Smooth muscle cell (in vitro differentiated cells): ENCODE measurements at regions not wholly inside any gene's neighbourhood (a gene's known extent, or its start where the extent isn't known, plus 50 kb on each side); places are given as distances from the start of the nearest gene placed in this dataset.
A peak's percentile ranks its signal among the peaks of the same experiment; 100 is the strongest.

ENCODE experiments used
- DNase-seq: peaks from one replicate; lab custom pipeline; 2025; ENCODE audit not compliant: unreplicated experiment; lab: John Stamatoyannopoulos, UW
- H2AFZ ChIP-seq: fragments of 200-600 bp; sonication (generic); 2 replicates; pipeline ENCODE4 v1.6.0; 2016; ENCODE audit warnings: antibody characterized with exemption, low read depth, mild to moderate bottlenecking
- H3F3A ChIP-seq: fragments of 200-600 bp; sonication (generic); 2 replicates; pipeline ENCODE4 v1.6.0; 2017; ENCODE audit warnings: antibody characterized with exemption, low read depth
- H3K27ac ChIP-seq: fragments of 200-600 bp; sonication (generic); 2 replicates; pipeline ENCODE4 v1.5.1; 2016; ENCODE audit warnings: low read depth, mild to moderate bottlenecking
- H3K27me3 ChIP-seq: fragments of 200-600 bp; sonication (generic); 2 replicates; pipeline ENCODE4 v1.6.1; 2016; ENCODE audit warnings: low read depth, mild to moderate bottlenecking
- H3K36me3 ChIP-seq: fragments of 200-600 bp; sonication (generic); 2 replicates; pipeline ENCODE4 v1.5.1; 2016; ENCODE audit warnings: low read depth
- H3K4me1 ChIP-seq: fragments of 200-600 bp; sonication (generic); 2 replicates; pipeline ENCODE4 v1.5.1; 2016; ENCODE audit warnings: low read depth
- H3K4me2 ChIP-seq: fragments of 200-600 bp; sonication (generic); 2 replicates; pipeline ENCODE4 v1.6.0; 2016; ENCODE audit warnings: mild to moderate bottlenecking
- H3K4me3 ChIP-seq: fragments of 200-600 bp; sonication (generic); 2 replicates; pipeline ENCODE4 v1.5.1; 2016; ENCODE audit warnings: mild to moderate bottlenecking
- H3K79me2 ChIP-seq: fragments of 200-600 bp; sonication (generic); 2 replicates; pipeline ENCODE4 v1.6.0; 2016; ENCODE audit warnings: low read depth, mild to moderate bottlenecking
- H3K9ac ChIP-seq: fragments of 200-600 bp; sonication (generic); 2 replicates; pipeline ENCODE4 v1.6.0; 2016; ENCODE audit warnings: low read depth
- H3K9me3 ChIP-seq: fragments of 200-600 bp; sonication (generic); replicated peaks from 2 replicates; pipeline ENCODE4 v1.5.1; 2016; ENCODE audit warnings: low read depth
- H4K20me1 ChIP-seq: fragments of 200-600 bp; sonication (generic); 2 replicates; pipeline ENCODE4 v1.6.0; 2016; ENCODE audit warnings: low read depth
- WGBS: methylation state at CpG from one replicate; pipeline ENCODE4 v1.1.7; 2016; ENCODE audit warnings: low lambda C conversion rate; 5-methylcytosine and 5-hydroxymethylcytosine counted together
- TF ChIP-seq, protein P1 (sequence below): fragments of 200-600 bp; sonication (generic); IDR thresholded peaks from 2 replicates; pipeline ENCODE4 v1.5.1; 2017; ENCODE audit warnings: borderline replicate concordance, mild to moderate bottlenecking, antibody characterized with exemption; ENCODE audit not compliant: insufficient read depth, poor library complexity, severe bottlenecking

DNA sequence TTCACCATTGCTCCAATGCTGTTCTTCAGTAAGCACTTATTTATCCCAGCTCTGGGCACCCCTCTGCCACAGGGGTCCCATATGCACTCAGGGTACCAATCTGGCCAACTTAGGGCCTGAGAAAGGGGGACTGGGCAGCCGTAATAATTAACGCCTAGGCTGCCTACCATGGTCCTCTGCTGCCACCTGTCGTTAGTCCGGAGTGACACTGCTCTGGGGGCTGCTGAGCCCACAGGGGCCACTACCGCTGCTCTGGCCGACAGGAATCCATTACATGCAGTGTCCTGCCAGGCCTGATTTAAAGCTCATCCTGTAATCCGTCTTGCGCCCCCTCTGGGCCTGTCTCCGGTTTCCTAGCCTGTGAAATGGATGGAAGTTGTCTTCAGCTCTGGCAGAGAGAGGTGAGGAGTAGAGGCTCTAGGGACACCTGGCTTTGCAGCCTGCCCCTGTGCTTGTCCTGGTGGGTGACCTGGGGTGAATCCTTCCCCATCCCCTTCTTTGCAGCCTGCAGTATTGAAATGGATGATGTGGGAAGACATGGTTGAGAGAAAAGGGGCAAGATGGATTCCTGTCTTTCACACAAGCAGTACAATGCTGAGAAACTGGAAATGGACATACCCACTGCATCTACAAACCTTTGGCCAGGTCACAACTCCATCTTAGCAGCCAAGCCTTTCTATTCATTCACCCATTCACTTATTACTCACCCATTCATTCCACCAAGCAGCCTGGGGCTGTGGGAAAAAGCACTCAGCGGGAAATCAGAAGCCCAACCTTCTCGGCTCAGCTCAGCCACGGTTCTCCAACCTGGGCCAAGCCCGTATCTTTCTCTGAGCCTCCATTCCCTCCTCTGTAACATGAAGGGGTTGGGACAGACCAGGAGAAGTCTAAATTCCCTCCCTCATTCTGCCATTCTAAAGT, 116.3 kb upstream of the NALF2 start:
- TF ChIP-seq, protein P1, sequence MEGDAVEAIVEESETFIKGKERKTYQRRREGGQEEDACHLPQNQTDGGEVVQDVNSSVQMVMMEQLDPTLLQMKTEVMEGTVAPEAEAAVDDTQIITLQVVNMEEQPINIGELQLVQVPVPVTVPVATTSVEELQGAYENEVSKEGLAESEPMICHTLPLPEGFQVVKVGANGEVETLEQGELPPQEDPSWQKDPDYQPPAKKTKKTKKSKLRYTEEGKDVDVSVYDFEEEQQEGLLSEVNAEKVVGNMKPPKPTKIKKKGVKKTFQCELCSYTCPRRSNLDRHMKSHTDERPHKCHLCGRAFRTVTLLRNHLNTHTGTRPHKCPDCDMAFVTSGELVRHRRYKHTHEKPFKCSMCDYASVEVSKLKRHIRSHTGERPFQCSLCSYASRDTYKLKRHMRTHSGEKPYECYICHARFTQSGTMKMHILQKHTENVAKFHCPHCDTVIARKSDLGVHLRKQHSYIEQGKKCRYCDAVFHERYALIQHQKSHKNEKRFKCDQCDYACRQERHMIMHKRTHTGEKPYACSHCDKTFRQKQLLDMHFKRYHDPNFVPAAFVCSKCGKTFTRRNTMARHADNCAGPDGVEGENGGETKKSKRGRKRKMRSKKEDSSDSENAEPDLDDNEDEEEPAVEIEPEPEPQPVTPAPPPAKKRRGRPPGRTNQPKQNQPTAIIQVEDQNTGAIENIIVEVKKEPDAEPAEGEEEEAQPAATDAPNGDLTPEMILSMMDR = peak; percentile 64
- H3F3A ChIP-seq = no peaks in the 10 kb centered on the region
- WGBS = 49% methylated on average over 13 of the region's 13 CpGs
- no peaks in the 10 kb centered on the region for H3K79me2 ChIP-seq
- no peak overlapping the region for H3K27ac ChIP-seq
- no peak overlapping the region for H3K4me2 ChIP-seq
- no peaks in the 10 kb centered on the region for H3K9me3 ChIP-seq
- no peaks in the 10 kb centered on the region for H4K20me1 ChIP-seq
- H3K4me1 ChIP-seq = no peaks in the 10 kb centered on the region
- no peak overlapping the region for H3K4me3 ChIP-seq
- DNase-seq = peak; percentile 1
- H3K27me3 ChIP-seq = no peaks in the 10 kb centered on the region
- no peaks in the 10 kb centered on the region for H3K36me3 ChIP-seq
- H2AFZ ChIP-seq = no peak overlapping the region
- no peak overlapping the region for H3K9ac ChIP-seq

DNA sequence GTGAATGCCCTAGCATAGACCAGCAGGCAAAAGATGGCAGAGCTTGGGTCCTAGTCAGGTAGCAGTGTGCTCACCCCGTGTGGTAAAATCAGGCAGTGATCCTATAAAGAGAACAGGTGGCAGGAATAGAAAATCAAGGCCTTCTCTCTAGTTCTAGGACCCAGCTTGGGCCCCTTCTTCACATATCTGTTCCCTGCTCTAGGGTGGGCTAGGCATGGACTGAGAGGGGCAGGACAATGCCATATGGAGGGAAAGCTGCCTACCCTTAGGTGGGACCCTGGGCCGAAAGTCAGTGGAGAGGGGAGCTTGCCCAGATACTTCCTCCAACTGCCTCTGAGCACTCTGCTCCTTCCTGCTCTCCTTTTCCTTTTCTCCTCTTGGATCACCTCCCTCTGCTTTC, 117.4 kb upstream of the NALF2 start:
- no peaks in the 10 kb centered on the region for H3K79me2 ChIP-seq
- 74% methylated on average over 2 of the region's 2 CpGs for WGBS
- H3K9ac ChIP-seq = no peak overlapping the region
- H3K27ac ChIP-seq = no peak overlapping the region
- H3K4me1 ChIP-seq = no peaks in the 10 kb centered on the region
- H3K4me3 ChIP-seq = no peak overlapping the region
- no peaks in the 10 kb centered on the region for H3F3A ChIP-seq
- TF ChIP-seq, protein P1 = no peak
- no peak overlapping the region for H3K4me2 ChIP-seq
- no peaks in the 10 kb centered on the region for H4K20me1 ChIP-seq
- no peak overlapping the region for H2AFZ ChIP-seq
- no peaks in the 10 kb centered on the region for H3K9me3 ChIP-seq
- H3K36me3 ChIP-seq = no peaks in the 10 kb centered on the region
- no peaks in the 10 kb centered on the region for H3K27me3 ChIP-seq
- no peak for DNase-seq

DNA sequence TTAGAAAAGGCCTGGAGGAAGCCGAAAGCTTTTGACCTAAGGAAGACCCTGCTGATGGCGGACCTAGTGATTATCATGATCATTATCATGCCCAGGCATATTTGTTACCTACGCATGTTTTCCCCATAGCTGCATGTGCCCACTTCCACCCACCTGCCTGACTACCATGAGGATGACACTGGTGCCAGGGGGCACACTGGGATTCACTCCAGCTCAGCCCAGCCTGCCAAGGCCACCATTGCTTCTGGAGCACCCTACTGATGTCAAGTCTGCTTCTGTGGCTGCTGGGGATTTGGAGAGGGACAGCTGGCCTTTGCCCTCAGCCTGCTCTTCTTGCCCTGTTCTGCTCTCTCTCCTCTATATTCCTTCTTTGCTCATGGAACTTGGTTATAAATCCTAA, 124.7 kb upstream of the NALF2 start:
- no peak for DNase-seq
- Histone ChIP-seq H3K9ac (no peak overlapping the region), H3K4me2 (no peak overlapping the region), H4K20me1 (no peaks in the 10 kb centered on the region), H3K4me1 (no peaks in the 10 kb centered on the region), H3K27me3 (no peaks in the 10 kb centered on the region), H3K27ac (no peak overlapping the region), H3K4me3 (no peak overlapping the region), H3K36me3 (no peaks in the 10 kb centered on the region), H3K9me3 (no peaks in the 10 kb centered on the region), H3F3A (no peaks in the 10 kb centered on the region), H3K79me2 (no peaks in the 10 kb centered on the region), H2AFZ (no peak overlapping the region)
- WGBS = 82% methylated on average over 3 of the region's 3 CpGs
- TF ChIP-seq, protein P1 = no peak

DNA sequence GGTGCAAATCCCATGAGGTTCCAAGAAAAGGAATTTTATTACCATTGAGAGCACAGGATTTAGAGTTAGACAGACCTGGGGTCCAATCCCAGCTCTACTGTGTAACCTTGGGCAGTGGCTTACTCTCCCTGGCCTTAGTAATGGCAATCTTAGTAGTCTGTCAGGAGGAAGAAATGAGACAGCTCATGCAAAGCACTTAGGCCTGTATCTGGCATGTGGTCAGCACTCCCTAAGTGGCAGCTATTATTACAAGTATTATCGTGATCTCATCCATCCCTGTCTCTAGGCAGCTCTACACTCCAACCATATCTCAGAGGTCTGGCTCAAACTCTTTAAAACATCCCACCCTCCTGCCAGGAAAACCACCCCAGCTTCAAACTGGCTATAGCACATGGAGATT, 129.6 kb upstream of the NALF2 start:
- no peaks in the 10 kb centered on the region for H3K4me1 ChIP-seq
- 38% methylated on average over 1 of the region's 1 CpG for WGBS
- no peaks in the 10 kb centered on the region for H4K20me1 ChIP-seq
- H3K4me2 ChIP-seq = no peak overlapping the region
- no peak overlapping the region for H3K27ac ChIP-seq
- no peaks in the 10 kb centered on the region for H3K79me2 ChIP-seq
- H3K27me3 ChIP-seq = no peaks in the 10 kb centered on the region
- DNase-seq = no peak
- no peak overlapping the region for H2AFZ ChIP-seq
- H3K4me3 ChIP-seq = no peak overlapping the region
- H3K9ac ChIP-seq = no peak overlapping the region
- H3K36me3 ChIP-seq = no peaks in the 10 kb centered on the region
- H3F3A ChIP-seq = no peaks in the 10 kb centered on the region
- TF ChIP-seq, protein P1 = no peak
- no peaks in the 10 kb centered on the region for H3K9me3 ChIP-seq
